Umbilical cord (tissue), 1 donor: ENCODE measurements at regions not wholly inside any gene's neighbourhood (a gene's known extent, or its start where the extent isn't known, plus 50 kb on each side); places are given as distances from the start of the nearest gene placed in this dataset.

Experiments
- DNase-seq: peaks from one replicate; pipeline ENCODE4 v3.0.0-alpha.2; 2015; ENCODE audit warnings: low spot score

DNA sequence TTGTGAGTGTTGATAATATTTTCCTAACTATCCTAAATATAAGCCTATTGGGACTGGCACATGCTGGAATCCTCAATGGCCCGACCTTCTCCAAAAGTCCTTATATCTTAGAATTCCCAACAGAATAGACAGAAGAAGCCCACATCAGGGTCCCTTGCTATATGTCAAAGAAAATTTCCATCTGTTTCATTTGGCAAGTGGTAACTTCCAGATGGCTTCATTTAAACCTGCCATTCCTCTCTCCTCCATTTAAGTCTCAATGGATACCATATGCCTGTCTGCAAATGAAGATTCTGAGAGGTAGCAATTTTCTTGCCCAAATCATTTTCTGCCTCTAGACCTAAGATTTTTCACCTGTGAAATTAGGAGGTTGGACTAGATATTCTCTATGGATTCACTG, 73.1 kb upstream of the KCNA4 start:
- no peak for DNase-seq

DNA sequence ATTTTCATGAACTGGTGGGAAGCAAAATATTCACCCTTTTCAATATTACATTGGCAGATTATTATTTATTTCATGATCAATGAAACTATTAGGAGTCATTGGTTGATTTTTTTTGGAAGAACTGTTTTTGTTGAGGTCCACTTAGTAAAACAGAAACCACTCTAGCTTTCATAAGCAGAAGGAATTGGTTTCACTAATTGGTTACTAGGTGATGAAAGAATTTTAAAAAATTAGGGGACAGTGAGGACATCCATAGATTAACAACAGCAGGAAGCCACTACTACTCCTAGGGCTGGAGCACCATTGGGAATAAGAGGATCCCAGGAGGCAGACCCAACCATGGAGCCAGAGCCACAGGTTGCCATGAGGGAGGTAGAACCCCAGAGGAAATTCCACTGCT, 74.4 kb upstream of the KCNA4 start:
- no peak for DNase-seq

DNA sequence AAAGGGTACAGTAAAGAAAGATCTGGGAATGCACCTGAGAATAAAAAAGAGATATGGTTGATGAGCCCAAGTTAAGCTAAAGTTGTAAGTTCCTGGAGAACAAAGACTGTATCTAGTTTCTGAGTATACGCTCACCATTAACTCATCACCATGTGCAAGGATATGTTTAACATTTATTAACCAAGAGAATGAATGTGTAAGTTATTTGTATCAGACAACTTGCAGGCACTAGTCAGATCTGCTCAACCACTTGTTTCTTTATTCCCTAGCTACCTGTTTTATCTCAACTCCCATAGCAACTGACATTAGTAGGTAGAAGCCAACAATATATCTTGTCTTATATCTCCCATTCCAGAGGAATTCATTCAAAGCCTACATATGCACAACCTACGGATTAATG, 74.9 kb upstream of the KCNA4 start:
- DNase-seq = no peak

DNA sequence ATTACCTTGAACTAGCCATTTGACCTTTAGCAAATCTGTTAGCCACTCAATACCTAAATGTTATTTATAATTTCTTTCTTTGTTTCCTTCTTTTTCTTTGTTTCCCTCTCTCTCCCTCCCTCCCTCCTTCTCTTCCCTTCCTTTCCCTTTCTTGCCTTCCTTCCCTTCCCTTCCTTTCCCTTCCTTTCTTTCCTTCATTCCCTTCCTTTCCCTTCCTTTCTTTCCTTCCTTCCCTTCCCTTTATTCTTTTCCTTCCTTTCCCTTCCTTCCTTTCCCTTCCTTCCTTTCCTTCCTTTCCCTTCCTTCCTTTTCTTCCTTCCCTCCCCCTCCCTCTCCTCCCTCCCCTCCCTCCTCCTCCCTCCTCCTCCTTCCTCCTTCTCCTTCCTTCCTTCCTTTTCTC, 75.7 kb upstream of the KCNA4 start:
- no peak for DNase-seq

DNA sequence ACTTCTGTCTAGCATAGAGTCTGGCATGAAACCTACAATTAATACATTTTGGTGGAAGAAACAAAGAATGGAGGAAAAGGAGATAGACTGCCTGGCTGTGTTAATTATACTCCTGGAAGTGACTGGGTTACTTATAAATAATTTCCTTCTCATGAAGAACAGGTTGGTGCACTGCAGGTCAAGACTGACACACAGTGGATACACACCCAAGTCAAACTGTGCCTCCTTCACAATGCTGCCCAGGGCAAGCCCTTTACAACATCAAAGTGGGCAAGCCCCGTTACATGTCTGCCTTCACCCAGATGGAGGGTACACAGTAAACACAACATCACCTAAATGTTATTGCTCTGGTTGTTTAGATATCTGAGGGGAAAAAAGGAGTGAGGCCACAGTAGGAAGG, 83.7 kb upstream of the KCNA4 start:
- no peak for DNase-seq

DNA sequence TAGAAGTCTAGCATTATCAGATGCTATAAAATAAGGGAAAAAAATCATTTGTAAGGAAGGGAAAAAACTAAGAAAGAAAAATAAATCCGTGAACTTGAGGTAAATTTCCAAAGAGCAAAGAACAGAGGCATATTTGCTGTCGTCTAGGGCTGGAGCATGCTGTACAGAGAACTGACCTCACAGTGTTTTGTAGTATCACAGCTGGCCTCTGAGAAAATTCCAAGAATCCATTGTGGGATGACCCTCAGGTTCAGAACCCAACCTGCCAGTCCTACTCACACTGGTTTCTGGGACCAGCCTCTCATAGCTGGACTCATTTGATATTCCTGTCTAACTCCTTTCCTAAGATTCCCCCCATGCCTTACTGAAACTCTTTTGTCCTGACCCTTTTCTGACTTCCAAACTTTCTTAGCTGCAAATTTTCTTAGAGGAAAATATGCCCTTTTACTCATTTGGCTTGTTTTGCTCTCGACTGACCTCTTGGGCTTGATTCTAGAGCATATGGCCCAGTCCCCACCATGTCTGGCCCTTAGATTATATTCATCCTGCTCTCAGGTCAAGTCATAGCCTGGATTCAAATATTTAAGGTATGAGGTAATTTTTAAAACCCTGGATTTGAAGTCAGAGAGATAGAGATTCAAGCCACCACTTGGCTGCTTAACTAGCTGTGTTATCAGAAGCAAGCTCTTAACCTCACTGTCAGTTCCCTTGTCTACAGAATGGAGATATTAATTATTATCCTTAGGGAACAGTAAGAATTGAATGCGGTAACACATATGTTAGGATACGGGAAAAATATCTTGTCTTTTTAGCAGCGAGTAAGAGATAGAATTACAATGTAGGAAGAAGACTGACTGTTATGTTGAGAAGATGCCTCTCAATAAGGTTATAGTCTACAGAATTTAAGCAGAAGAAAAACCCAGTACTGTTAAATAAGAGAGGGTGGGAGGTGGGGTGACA, 89.7 kb upstream of the KCNA4 start:
- DNase-seq = peak; percentile 40

DNA sequence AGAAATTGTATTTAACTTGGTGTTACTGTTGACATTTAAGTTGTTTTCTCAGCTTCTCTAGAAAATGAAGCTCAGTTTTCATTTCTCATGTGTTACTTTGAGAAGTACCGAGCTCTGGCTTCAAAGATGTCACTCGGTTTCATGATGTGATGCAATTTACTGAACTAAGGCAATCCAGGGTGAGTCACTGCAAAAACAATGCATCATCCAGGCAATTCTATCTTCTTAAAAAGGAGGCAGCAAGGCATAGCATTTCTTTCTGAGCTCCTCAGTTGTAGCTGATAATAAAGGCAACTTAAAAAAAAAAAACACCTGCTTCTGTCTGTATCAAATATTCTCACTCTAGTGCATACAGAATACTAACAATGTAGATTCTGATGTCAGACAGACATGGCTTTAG, 91.1 kb upstream of the KCNA4 start:
- DNase-seq = peak; percentile 13

DNA sequence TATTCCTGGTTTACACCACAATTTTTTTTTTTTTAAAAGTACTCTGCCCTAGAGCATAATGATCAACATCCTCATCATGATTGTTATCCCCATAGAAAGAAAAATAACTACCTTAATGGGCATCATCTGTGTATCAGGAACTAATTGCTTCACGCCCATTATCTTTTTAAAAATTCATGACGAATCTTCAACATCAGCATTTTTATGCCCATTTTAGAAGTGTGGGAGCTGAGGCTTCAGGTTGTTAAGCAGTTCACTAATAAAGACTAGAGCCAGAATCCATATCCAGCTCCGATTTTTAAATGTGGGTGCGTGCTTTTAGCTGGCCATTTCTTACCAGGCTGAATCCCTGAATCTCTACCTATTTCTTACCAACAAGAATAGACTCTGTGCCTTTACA, 92.9 kb upstream of the KCNA4 start:
- DNase-seq = no peak

DNA sequence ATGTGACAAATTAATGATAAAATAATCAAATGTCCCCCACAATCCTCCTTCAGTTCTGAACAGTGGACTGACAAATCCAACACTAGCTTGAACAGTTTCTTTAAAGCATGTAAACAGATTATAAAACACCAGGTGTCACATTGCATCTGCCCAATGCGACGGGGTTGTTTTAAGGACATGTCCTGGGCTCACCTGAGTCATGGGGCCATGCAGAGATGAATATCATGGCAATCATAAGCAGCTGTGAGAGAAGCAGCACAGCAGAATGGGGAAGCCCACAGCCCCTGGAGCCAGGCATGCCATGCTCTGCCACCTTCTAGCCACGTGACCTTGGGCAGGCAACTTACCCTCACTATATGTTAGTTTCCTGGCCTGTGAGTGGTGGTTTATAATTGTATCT, 93.9 kb upstream of the KCNA4 start:
- no peak for DNase-seq

DNA sequence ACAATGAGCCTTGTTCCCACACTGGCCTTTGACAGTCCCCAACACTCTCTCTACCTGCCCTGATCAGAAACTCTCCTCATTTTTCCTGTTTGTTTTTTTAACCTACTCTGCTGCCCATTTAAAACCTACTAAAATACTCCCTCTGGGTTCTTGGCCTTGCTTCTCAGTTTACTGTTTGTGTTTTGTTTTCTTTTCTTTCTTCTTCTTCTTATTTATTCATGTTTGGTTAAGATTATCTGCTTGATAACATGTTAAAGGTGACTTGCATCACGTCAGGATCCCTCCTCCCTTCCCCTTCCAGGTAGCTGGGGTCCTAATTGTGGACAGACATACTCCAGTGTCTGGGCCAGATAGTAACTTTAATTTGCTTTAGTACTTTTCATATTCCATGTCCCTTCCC, 95.0 kb upstream of the KCNA4 start:
- no peak for DNase-seq

DNA sequence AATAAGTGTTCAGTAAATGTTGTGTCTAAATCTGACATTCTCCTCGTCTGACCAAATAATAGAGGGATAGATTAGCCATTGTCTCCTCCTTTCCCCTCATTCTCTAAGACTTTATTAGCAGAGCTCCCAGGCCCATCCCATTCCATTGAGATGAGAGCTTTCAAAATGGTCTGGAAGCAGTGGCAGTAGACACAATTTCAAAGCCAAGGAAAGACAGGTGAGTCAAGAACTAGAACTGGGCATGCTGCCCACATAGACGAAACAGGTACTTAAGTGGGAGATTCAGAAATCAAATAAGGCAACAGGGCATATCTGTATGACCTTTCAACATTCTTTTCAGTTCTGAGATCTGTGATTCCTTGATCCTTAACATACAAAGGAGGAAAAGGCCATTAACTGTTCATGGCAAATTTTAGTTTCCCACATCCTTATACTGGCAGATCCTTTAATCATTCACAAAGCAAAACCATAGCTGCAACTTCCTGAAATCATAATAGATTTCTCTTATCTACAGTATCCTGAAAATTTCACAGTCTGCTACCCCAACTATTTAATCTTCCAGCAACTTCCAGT, 96.6 kb upstream of the KCNA4 start:
- DNase-seq = no peak

DNA sequence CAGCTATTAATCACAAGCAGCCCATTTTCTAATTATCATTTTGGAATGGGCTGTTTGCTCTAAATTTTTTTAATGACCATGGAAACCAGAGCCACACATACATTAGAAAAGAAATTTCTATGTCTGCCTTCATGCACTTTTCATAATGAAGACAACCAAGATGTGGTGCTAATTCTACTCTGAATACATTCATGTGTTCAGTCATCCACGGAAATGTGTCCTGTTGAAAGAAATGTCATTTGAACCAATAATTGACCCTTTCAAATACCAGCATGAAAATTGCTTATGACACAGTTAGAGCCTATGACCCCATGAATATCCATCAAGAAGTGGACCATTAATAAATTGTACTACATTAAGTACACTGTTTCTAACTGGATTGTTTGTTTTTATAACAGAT, 99.7 kb upstream of the KCNA4 start:
- DNase-seq = no peak

DNA sequence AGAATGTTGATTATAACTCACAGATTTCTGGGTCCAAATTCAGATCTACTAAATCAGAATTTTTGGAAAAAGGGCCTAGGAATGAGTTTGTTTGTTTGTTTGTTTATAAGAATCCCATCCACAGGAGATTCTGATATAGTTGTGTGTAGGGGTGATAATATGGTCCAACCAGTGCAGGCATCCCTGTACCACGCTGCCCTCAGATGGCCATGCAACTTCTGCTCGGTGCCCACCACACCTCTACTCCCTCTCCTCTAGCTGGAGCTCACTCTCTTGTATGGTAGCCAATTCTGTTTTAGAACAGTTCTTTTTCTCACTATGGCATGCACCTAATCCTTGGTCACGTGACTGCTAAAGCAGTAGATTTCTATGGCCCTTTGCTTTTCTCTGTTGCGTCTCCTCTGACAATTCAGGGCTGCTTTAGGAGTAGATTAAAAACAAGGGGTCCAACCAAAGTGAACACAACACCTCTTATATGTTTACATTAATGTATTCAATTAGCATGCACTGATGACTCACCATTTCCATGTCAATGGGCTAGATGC, 103.3 kb upstream of the KCNA4 start:
- DNase-seq = no peak

DNA sequence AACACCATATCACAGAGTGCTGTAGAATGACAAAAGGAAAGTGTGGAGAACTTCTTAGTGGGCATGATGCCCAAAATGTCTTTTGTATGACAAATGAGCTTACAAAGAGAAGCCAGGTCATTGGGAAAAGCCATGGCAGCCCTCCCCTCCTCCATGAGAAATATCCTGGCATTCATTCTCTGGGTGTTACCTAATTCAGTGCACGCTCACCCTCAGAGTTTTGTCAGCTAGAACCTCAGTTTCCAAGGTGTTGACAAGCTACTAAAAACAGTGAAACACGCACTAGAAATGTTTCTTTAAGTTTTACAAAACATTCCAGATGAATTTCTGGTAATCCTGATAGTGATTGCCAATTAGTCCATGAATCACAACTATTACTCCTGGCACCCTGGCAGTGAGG, 105.4 kb upstream of the FSHB start:
- DNase-seq = no peak

DNA sequence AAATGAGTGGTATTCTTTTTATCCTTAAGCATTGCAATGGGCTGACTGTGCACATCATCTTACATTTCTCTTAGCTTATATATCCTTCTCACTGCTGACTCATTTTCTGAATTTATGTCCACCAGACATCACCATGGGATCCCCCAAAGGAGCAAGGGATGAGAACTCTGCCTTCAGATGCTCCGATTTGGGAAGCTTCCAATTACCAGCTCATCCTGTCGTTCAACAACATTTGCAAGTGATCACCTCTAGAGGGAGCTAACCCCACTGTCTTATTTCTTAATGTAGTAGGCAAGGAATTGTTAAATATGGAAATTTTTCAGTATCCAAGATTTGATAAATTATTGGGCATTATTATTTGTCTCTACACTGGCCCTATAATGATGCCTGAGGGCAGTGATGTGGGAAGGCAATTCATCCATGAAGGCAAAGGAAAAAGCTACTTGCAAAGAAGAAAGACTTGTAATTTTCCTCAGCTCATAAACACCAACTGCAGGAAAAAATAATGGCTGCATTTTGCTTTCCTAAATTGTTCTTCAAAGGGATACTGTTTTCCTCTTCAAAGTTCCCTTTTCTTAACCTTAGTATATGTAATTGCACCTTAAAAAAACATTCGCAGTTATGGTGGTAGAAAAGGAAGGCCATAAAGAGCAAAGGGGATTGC, 102.4 kb upstream of the FSHB start:
- DNase-seq = peak; percentile 37

DNA sequence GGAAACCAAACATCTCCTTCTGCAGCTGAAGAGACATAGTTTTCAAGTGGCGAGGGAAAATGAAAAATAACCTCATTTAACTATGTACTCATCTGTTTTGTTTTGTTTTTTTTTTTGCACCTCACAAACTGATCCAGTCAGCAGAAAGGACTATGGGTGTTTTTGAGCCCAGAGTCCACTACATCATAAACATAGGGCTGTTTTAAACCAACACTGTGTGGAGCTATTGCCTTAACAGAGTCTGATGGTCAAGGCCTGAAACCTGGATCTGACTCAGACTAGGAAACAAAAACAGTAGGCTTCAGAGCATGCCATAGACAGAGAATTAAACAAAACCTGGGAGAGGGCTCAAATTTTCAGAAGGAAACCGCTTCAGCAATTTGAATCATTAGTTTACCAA, 99.3 kb upstream of the FSHB start:
- no peak for DNase-seq

DNA sequence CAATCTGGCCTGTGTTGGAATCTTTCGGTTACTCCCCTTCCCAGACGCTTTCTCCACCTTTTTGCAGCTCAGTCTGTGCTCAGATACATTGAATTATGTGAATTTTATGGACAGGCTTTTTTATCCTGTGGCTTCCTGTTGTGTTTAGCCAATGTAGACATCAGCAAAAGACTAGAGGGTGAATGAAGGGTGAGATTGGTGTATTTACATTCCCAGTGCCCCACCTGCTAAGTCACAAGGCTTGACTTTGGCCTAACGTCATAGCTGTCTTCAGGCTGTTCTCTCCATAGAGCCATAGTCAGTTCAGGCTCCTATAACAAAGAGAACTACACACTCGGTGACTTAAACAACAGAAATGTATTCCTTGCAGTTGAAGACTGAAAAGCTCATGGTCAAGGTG, 97.5 kb upstream of the FSHB start:
- DNase-seq = no peak

DNA sequence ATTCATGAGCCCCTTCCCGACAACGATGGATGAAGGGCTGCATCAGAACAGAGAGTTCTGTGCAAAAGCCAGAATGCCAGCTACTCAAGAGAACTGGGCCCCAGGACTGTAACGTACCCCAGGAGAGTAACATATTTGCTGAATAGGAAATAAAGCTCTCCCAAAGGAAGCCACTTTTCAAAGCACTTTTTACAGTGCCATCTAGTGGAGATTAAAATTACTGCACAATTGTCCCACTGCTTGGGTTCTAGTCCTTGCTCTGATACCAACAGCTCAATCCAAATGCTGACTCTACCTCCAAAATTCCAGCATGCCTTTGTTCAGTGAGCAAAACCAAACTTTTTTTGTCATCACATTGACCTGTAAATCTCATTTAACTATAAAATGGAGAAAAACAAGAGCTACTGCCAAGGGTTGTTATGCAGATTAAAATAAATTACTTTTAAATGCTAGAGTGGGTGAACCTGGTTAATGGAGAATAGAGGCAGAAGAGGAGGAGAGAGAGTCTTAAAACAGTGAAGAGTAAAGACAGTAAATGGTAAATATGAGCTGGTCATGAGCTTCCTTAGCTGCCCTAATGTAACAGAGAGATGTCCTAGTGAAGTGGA, 87.6 kb upstream of the FSHB start:
- peak; percentile 61 for DNase-seq

DNA sequence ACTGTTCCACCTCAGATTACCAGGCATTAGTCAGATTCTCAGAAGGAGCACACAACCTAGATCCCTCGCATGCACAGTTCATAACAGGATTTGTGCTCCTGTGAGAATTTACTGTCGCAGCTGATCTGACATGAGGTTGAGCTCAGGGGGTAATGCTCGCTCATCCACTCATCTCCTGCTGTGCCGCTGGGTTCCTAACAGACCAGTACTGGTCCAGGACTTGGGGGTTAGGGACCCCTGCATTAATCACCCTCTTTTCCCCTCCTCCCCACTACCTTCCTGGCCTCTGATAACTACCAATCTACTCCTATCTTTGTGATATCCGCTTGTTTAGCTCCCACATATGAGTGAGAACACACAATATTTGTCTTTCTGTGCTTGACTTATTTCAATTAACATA, 83.5 kb upstream of the FSHB start:
- no peak for DNase-seq

DNA sequence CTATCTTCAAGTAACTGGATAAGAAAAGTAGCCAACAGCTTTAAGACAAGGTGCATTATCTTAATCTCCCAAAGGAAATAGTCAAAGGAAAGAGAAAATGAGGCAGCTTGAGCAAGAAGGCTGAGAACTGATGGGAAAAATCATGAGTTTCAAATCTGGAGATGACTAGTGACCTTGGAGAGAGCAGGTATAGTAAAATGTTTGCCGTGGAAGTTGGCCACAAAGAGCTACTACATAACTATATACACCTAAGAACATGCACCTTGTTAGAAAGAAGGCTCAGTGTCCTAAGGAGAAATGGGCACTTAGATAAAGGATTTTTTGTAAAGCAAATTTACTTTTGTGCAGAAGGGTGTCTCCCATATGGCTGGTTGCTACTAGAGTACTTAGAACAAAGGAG, 80.8 kb upstream of the FSHB start:
- DNase-seq = no peak

DNA sequence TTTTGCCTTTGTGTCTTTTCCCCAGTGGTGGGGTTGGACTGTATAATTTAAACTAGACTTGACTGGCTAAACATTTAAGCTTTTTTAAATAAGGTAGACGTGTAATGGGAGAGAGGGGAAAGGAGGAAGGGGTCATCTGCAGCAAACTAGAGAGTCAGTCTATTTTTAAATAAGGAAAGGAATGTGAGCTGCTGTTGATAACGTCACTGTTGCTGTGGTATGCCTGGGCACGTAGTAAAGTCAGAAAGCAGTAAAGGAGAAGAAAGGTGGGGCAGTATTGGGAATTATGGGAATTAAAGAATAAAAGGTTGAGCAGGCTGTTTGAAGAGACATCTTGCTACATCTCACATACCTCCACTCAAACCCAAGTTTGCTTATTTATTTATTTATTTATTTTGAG, 80.4 kb upstream of the FSHB start:
- peak; percentile 41 for DNase-seq

DNA sequence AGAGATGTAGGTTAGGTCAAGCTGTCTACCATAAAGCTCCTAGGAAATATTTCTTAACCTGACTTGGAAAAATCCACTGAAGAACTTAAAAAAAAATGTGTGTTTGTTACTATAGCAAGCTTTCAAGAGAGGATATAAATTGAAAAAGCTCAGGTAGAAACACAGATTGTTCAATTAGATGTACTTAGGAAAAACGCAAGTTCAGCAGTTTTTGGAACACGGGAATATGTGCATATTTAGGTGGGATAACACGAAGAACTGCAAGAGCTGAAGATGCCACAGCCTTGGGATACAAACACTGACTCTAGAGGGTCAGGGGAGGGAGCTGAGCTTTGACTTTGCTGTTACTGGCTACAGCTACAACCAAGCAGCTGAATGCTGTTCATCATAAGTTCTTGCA, 77.8 kb upstream of the FSHB start:
- no peak for DNase-seq
